ENCODE measurements at regions not wholly inside any gene's neighbourhood (a gene's known extent, or its start where the extent isn't known, plus 50 kb on each side); places are given as distances from the start of the nearest gene placed in this dataset.

DNA sequence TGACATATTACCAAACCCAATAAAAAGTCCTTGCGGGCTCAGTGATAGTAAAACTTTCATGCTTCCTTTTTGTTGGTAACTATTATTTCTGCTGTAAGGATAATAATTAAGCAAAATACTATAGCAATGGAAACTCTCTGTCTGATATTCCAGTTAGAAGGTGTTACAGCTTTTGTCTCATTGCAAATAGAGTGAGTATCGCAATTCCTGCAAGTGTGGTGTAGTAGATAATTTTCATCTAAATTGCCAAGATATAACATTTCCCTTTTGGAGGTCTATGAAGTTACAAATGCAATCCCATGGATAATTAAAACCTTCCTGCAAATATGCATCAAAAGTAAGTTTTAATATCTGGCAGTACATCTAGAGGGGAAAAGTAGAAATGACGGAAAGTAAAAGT, 88.7 kb upstream of the CD93 start:
- TF ChIP-seq SUZ12 (IDR thresholded peaks at IDR 0.05) (no peak), FOXM1 (IDR thresholded peaks at IDR 0.05; ENCODE audit: borderline replicate concordance) (no peak), BHLHE40 (IDR thresholded peaks at IDR 0.05; ENCODE audit: borderline replicate concordance) (no peak), FOXK2 (IDR thresholded peaks at IDR 0.05) (no peak), ELF4 (IDR thresholded peaks at IDR 0.05) (no peak), LEF1 (IDR thresholded peaks at IDR 0.05; ENCODE audit: borderline replicate concordance) (no peak), NFRKB (IDR thresholded peaks at IDR 0.05) (no peak), ZNF384 (IDR thresholded peaks at IDR 0.05) (no peak), CTBP1 (IDR thresholded peaks at IDR 0.05; ENCODE audit: borderline replicate concordance) (no peak), FOXA1 (IDR thresholded peaks at IDR 0.05) (no peak)
- TF ChIP-seq, protein P1, sequence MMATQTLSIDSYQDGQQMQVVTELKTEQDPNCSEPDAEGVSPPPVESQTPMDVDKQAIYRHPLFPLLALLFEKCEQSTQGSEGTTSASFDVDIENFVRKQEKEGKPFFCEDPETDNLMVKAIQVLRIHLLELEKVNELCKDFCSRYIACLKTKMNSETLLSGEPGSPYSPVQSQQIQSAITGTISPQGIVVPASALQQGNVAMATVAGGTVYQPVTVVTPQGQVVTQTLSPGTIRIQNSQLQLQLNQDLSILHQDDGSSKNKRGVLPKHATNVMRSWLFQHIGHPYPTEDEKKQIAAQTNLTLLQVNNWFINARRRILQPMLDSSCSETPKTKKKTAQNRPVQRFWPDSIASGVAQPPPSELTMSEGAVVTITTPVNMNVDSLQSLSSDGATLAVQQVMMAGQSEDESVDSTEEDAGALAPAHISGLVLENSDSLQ (IDR thresholded peaks at IDR 0.05), result no peak

Measured in HEK293T (cell line).